HEK293T (cell line): ENCODE measurements at regions not wholly inside any gene's neighbourhood (a gene's known extent, or its start where the extent isn't known, plus 50 kb on each side); places are given as distances from the start of the nearest gene placed in this dataset.

ENCODE experiments used
- CTCF ChIA-PET: fragments of 350-600 bp; formaldehyde crosslinking; extraction: SDS; loops from one replicate; lab custom pipeline; 2021; ENCODE audit warnings: antibody characterized with exemption, inconsistent platforms; lab: Yijun Ruan, JAX
- POLR2A ChIA-PET: fragments of 350-600 bp; formaldehyde crosslinking; extraction: SDS; loops from one replicate; lab custom pipeline; 2020; ENCODE audit warnings: antibody characterized with exemption, inconsistent platforms; lab: Yijun Ruan, JAX
- DNase-seq: peaks from one replicate; pipeline ENCODE4 v3.0.0; 2012; ENCODE audit warnings: mixed read lengths; ENCODE audit errors: extremely low spot score
- ARNT ChIP-seq: fragments of 450-650 bp; IDR thresholded peaks from 2 replicates; pipeline ENCODE4 v1.6.1; 2017; ENCODE audit warnings: mild to moderate bottlenecking
- BHLHE40 ChIP-seq: fragments of 450-650 bp; IDR thresholded peaks from 2 replicates; pipeline ENCODE4 v1.6.1; 2016; ENCODE audit warnings: mild to moderate bottlenecking, moderate library complexity, borderline replicate concordance
- CTBP1 ChIP-seq: fragments of 450-650 bp; IDR thresholded peaks from 2 replicates; pipeline ENCODE4 v1.6.1; 2016; ENCODE audit warnings: borderline replicate concordance
- ELF4 ChIP-seq: fragments of 450-650 bp; IDR thresholded peaks from 2 replicates; pipeline ENCODE4 v1.6.1; 2017; ENCODE audit warnings: antibody characterized with exemption
- FOXA1 ChIP-seq: fragments of 450-650 bp; IDR thresholded peaks from 2 replicates; pipeline ENCODE4 v1.6.1; 2016; ENCODE audit warnings: mild to moderate bottlenecking
- FOXK2 ChIP-seq: fragments of 450-650 bp; IDR thresholded peaks from 2 replicates; pipeline ENCODE4 v1.6.1; 2016; ENCODE audit warnings: mild to moderate bottlenecking
- FOXM1 ChIP-seq: fragments of 450-650 bp; IDR thresholded peaks from 2 replicates; pipeline ENCODE4 v1.6.1; 2017; ENCODE audit warnings: mild to moderate bottlenecking, borderline replicate concordance
- HDGF ChIP-seq: fragments of 450-650 bp; IDR thresholded peaks from 2 replicates; pipeline ENCODE4 v1.6.1; 2017; ENCODE audit warnings: antibody characterized with exemption, borderline replicate concordance
- L3MBTL2 ChIP-seq: fragments of 450-650 bp; conservative IDR thresholded peaks from 2 replicates; pipeline ENCODE4 v1.6.1; 2016; ENCODE audit warnings: mild to moderate bottlenecking
- LEF1 ChIP-seq: fragments of 450-650 bp; IDR thresholded peaks from 2 replicates; pipeline ENCODE4 v1.6.1; 2017; ENCODE audit warnings: mild to moderate bottlenecking, borderline replicate concordance
- NFRKB ChIP-seq: fragments of 450-650 bp; IDR thresholded peaks from 2 replicates; pipeline ENCODE4 v1.6.1; 2016; ENCODE audit warnings: mild to moderate bottlenecking, moderate library complexity
- SP1 ChIP-seq: fragments of 450-650 bp; IDR thresholded peaks from 2 replicates; pipeline ENCODE4 v1.6.1; 2017
- SUZ12 ChIP-seq: fragments of 450-650 bp; IDR thresholded peaks from 2 replicates; pipeline ENCODE4 v1.6.1; 2016; ENCODE audit warnings: mild to moderate bottlenecking
- TARDBP ChIP-seq: fragments of 450-650 bp; IDR thresholded peaks from 2 replicates; pipeline ENCODE4 v1.6.1; 2016
- ZNF384 ChIP-seq: fragments of 450-650 bp; IDR thresholded peaks from 2 replicates; pipeline ENCODE4 v1.6.1; 2016
- TF ChIP-seq, protein P1 (sequence below): fragments of 450-650 bp; IDR thresholded peaks from 2 replicates; pipeline ENCODE4 v1.6.1; 2016

DNA sequence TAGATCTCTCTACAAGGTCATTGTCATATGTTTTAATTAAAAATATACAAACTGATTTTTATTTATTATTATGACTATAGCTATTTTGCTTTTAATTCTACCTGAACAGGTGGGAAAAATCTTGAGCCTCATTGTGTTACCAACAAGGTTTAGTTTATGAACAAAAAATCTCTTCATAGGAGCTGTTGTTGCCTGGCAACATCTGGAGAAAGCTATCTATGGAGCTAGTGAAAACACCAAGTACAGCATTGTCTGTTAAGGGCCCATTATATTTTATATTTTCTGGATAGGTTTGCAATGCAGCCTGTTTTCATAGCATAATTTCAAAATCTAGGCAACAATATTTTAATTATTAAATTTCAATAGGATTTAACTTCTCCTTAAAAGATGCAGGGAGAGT is 383.0 kb upstream of the TMEFF2 start:
- ChIA-PET CTCF (no interaction called here), POLR2A (no interaction called here)
- no peak for DNase-seq
- TF ChIP-seq BHLHE40 (no peak), L3MBTL2 (no peak), SUZ12 (no peak), CTBP1 (no peak), LEF1 (no peak), HDGF (no peak), FOXA1 (no peak), SP1 (no peak), FOXM1 (no peak), NFRKB (no peak), ZNF384 (no peak), ARNT (no peak), ELF4 (no peak), FOXK2 (no peak), TARDBP (no peak)
- TF ChIP-seq, protein P1, sequence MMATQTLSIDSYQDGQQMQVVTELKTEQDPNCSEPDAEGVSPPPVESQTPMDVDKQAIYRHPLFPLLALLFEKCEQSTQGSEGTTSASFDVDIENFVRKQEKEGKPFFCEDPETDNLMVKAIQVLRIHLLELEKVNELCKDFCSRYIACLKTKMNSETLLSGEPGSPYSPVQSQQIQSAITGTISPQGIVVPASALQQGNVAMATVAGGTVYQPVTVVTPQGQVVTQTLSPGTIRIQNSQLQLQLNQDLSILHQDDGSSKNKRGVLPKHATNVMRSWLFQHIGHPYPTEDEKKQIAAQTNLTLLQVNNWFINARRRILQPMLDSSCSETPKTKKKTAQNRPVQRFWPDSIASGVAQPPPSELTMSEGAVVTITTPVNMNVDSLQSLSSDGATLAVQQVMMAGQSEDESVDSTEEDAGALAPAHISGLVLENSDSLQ, result no peak

DNA sequence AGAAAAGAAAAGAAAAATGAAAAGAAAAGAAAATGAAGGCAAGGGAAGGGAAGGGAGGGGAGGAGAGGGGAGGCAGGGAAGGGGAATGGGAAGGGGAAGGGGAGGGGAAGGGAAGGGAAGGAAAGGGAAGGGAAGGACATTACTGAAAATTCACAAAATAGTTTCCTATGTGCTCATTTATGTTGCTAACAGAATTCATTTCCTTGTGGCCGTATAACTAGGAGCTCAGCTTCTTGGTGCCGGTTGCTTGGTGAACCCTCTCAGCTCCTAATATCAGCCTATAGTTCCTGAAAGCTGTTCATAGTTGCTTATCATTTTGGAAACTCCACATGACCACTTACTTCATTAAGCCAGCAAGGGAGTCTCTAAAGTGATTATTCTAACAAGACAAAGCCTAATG is 379.8 kb upstream of the TMEFF2 start:
- TF ChIP-seq ELF4 (no peak), LEF1 (no peak), HDGF (no peak), ZNF384 (no peak), FOXK2 (no peak), L3MBTL2 (no peak), BHLHE40 (no peak), NFRKB (no peak), TARDBP (no peak)
- TF ChIP-seq, protein P1, result no peak
- ChIA-PET CTCF (no interaction called here), POLR2A (no interaction called here)
- DNase-seq, result no peak

DNA sequence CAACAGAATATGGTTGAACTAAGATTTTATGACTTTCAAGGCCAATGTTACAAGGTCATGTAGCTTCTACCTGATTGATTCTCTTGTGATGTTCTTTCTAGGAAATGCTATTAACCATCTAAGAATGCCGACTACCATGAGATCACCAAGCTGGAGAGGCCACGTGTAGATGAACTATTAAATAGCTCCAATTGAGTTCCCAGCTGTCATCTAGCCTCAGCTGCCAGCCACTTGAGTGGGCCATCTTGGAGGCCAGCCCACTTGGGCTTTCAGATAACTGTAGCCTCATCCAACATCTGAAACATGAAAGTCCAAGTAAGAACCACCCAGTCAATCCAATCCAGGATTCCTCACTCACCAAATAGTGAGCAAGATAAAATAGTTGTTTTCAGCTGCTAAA is 376.9 kb upstream of the TMEFF2 start:
- ChIA-PET POLR2A (no interaction called here), CTCF (no interaction called here)
- no peak for DNase-seq
- no peak for TF ChIP-seq ZNF384
- no peak for TF ChIP-seq ARNT
- no peak for TF ChIP-seq NFRKB
- no peak for TF ChIP-seq SP1
- TF ChIP-seq FOXK2, result no peak
- no peak for TF ChIP-seq TARDBP
- no peak for TF ChIP-seq HDGF
- TF ChIP-seq ELF4, result no peak
- TF ChIP-seq LEF1, result no peak
- no peak for TF ChIP-seq SUZ12
- no peak for TF ChIP-seq FOXA1

DNA sequence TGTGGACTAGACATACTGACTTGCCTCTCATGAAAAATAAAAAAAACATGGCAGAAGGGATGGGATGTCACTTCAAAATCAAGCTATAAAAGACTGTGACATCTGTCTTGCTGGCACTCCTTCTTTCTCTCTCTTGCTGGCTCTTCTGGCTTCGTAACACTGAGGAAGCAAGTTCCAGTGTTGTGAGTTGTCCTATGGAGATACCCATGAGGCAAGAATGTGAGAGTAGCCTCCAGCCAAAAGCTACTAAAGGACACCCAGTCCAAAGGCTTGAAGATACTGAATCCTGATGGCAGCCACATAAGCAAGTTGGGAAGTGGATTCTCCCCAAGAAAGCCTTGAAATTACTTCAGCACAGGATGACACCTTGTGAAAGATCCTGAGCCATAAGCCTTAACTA is 376.1 kb upstream of the TMEFF2 start:
- POLR2A ChIA-PET, result no interaction called here
- no peak for DNase-seq
- CTCF ChIA-PET, result no interaction called here
- TF ChIP-seq FOXA1, result no peak

DNA sequence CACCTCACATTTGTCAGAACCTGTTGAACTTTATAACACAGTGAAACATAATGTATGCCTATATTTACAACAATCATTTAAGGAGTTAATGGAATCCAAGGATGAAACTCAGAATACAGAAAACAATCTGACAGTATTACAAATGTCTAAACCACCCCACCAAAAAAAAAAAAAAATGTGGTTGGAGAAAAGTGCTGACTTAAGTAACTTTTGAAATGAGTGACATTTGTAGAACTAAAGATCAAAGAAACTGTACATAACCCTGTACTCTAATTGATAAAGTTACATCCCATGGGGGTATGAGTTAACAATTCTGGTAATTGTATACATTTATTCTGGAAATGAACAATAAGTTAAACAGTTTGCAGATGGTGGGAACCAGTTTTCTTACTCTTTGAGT is 372.1 kb upstream of the TMEFF2 start:
- TF ChIP-seq L3MBTL2 (no peak), ZNF384 (no peak), HDGF (no peak), FOXA1 (no peak), ELF4 (no peak), SP1 (no peak), BHLHE40 (no peak), SUZ12 (no peak), FOXM1 (no peak), TARDBP (no peak), NFRKB (no peak), LEF1 (no peak), FOXK2 (no peak), CTBP1 (no peak), ARNT (no peak)
- TF ChIP-seq, protein P1, result no peak
- ChIA-PET POLR2A (no interaction called here), CTCF (no interaction called here)
- DNase-seq, result no peak

DNA sequence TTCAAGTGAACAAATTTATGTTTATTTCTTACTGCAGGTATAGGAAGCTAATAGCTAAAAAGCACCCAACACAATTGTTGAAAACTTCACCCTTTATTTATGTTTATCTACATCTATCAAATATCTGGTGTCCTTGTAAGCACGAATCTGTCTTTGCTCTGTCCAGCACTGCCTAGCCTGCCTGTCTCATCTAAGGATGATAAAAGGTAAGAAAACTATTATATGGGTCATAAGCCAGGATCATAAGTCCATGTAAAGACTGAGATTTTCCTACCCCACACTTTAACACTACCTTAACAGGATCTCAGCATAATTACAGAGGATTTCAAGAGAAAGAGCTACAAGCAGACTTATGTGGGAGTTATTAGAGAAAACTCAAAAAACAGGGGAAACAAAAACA is 365.6 kb upstream of the TMEFF2 start:
- no peak for TF ChIP-seq BHLHE40
- TF ChIP-seq ARNT, result no peak
- ChIA-PET CTCF (no interaction called here), POLR2A (no interaction called here)
- no peak for DNase-seq

DNA sequence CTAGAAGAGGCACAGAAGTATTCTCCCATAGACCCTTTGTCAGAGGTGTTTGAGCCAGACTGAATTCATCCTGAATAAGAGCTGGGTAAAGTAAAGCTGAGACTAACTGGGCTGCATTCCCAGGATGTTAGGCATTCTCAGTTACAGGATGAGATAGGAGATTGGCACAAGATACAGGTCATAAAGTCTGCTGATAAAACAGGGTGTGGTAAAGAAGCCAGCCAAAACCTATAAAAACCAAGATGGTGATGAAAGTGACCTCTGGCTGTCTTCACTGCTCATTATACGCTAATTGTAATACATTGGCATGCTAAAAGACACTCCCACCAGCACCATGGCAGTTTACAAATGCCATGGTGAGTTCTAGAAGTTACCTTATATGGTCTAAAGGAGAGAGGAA is 364.9 kb upstream of the TMEFF2 start:
- ChIA-PET POLR2A (no interaction called here), CTCF (no interaction called here)
- TF ChIP-seq CTBP1 (no peak), FOXA1 (no peak), SP1 (no peak), LEF1 (no peak), FOXM1 (no peak), ZNF384 (no peak), ARNT (no peak), TARDBP (no peak), NFRKB (no peak)
- TF ChIP-seq, protein P1, result no peak
- no peak for DNase-seq
